PC-9 (cell line): ENCODE measurements at regions not wholly inside any gene's neighbourhood (a gene's known extent, or its start where the extent isn't known, plus 50 kb on each side); places are given as distances from the start of the nearest gene placed in this dataset.

Experiments used
- CTCF ChIP-seq: fragments of 200-600 bp; sonication (generic); conservative IDR thresholded peaks from 2 replicates; pipeline ENCODE4 v1.6.1; 2017; ENCODE audit warnings: mixed run types, antibody characterized with exemption, mild to moderate bottlenecking, moderate library complexity
- EZH2 ChIP-seq: fragments of 200-600 bp; sonication (generic); IDR thresholded peaks from 2 replicates; pipeline ENCODE4 v1.8.0; 2017; ENCODE audit warnings: antibody characterized with exemption, low read depth

- TF ChIP-seq CTCF (no peak), EZH2 (no peak)
These were observed 142.1 kb upstream of the BRINP3 start for GRCh38 chr1:190619724-190620123.
